Breast epithelium (tissue), 4 donors: ENCODE measurements at regions not wholly inside any gene's neighbourhood (a gene's known extent, or its start where the extent isn't known, plus 50 kb on each side); places are given as distances from the start of the nearest gene placed in this dataset.

ENCODE experiments used
- DNase-seq, 2 donors: peaks; one replicate each; pipeline ENCODE4 v3.0.0-alpha.2; 2019; ENCODE audit warnings: low spot score in 2 of 2
- H3K27ac ChIP-seq, 2 donors: fragments of 200-600 bp; sonication (generic) in 1 of 2; one replicate each; pipeline ENCODE4 v1.5.1; 2016 to 2019; ENCODE audit warnings: mild to moderate bottlenecking in 1 of 2
- H3K27me3 ChIP-seq, 2 donors: fragments of 200-600 bp; sonication (generic) in 1 of 2; one replicate each; pipeline versions ENCODE4 v1.5.1 to v1.6.0; 2017 to 2019; ENCODE audit warnings: control low read depth in 1 of 2, mild to moderate bottlenecking in 1 of 2
- H3K36me3 ChIP-seq: fragments of 200-600 bp; one replicate; pipeline ENCODE4 v1.5.1; 2019
- H3K4me1 ChIP-seq, 2 donors: fragments of 200-600 bp; sonication (generic); one replicate each; pipeline ENCODE4 v1.5.1; 2016 to 2019; ENCODE audit warnings: control low read depth in 1 of 2
- H3K4me3 ChIP-seq, 3 donors: fragments of 200-600 bp; sonication (generic); 1 replicate in 2 of 3; 2 replicates in 1 of 3; pipeline ENCODE4 v1.5.1; 2016 to 2019; ENCODE audit warnings: mild to moderate bottlenecking in 3 of 3, moderate library complexity in 2 of 3
- H3K9me3 ChIP-seq, 2 donors: fragments of 200-600 bp; sonication (generic) in 1 of 2; one replicate each; pipeline ENCODE4 v1.5.1; 2016 to 2019; ENCODE audit warnings: control low read depth in 1 of 2
- POLR2A ChIP-seq: fragments of 450-650 bp; IDR thresholded peaks from one replicate; pipeline ENCODE4 v1.6.1; 2016; ENCODE audit warnings: antibody characterized with exemption, mild to moderate bottlenecking, moderate library complexity
- POLR2AphosphoS5 ChIP-seq, 3 donors: sonication (generic); formaldehyde crosslinking; IDR thresholded peaks; one replicate each; pipeline ENCODE4 v1.6.1; 2017; ENCODE audit warnings: antibody characterized with exemption in 3 of 3
- intact Hi-C: fragments of 100-400 bp; cut with DNase I; formaldehyde crosslinking; loops from one replicate; pipeline ENCODE4 v1.15.1; 2023; ENCODE audit warnings: low total_unique reads
- TF ChIP-seq, protein P1 (sequence below), 3 donors: fragments of 450-650 bp; IDR thresholded peaks; one replicate each; pipeline ENCODE4 v1.5.1; 2016 to 2017; ENCODE audit warnings: antibody characterized with exemption in 3 of 3, mild to moderate bottlenecking in 3 of 3, moderate library complexity in 3 of 3

DNA sequence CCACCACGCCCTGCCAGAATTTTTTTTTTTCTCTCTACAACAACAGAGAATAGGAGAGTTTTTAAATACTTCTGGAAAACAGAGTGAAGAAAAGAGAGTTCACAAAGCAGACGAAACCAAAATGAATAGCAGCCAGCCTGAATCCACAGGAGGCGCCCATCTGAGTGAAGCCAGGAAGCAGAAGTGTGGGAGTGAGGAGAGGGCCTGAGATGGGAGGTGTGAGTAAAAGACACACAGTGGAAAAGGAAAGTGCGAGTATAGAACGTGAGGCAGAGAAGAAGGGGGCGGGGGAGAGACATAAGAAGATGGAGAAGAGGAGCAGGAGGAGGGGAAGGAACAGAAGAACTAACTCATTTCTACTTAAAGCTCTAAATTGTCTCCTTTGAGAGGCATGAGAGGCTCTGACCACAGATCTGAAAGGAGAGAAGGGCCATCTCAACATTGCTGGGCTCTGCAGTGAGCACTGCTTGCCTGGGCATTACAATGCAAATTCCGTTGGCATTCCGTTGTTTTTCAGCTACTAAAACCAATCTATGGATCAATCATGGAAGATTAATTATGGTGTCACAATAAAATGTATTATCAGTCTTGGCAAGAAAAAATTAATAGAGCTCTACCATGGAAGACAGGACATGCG is 140.1 kb upstream of the CPSF6 start:
- no peaks in the 10 kb centered on the region for H3K9me3 ChIP-seq
- no peak for DNase-seq
- TF ChIP-seq POLR2A (no peak), POLR2AphosphoS5 (IDR thresholded peaks at IDR 0.05) (no peak)
- TF ChIP-seq, protein P1, sequence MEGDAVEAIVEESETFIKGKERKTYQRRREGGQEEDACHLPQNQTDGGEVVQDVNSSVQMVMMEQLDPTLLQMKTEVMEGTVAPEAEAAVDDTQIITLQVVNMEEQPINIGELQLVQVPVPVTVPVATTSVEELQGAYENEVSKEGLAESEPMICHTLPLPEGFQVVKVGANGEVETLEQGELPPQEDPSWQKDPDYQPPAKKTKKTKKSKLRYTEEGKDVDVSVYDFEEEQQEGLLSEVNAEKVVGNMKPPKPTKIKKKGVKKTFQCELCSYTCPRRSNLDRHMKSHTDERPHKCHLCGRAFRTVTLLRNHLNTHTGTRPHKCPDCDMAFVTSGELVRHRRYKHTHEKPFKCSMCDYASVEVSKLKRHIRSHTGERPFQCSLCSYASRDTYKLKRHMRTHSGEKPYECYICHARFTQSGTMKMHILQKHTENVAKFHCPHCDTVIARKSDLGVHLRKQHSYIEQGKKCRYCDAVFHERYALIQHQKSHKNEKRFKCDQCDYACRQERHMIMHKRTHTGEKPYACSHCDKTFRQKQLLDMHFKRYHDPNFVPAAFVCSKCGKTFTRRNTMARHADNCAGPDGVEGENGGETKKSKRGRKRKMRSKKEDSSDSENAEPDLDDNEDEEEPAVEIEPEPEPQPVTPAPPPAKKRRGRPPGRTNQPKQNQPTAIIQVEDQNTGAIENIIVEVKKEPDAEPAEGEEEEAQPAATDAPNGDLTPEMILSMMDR (IDR thresholded peaks at IDR 0.05): no peak
- no peaks in the 10 kb centered on the region for H3K4me1 ChIP-seq
- H3K27ac ChIP-seq: no peak overlapping the region
- intact Hi-C loops: no loop called here
- H3K36me3 ChIP-seq: no peaks in the 10 kb centered on the region
- no peak overlapping the region for H3K4me3 ChIP-seq
- H3K27me3 ChIP-seq: no peaks in the 10 kb centered on the region

DNA sequence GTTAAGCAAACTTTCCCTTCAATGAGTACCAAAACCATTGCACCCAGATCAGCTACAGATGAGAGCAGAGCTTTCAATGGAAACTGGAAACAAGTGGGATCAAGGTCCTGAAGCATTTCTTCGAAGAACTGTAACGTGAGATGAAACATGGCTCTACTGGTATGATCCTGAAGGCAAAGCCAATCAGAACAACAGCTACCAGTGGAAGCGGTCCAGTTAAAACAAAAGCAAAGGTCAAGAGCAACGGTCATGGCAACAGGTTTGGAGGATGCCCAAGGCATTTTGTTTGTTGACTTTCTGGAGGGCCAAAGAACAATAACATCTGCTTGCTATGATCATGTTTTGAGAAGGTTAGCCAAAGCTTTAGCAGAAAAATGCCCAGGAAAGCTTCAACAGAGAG is 137.9 kb upstream of the CPSF6 start:
- no peaks in the 10 kb centered on the region for H3K4me1 ChIP-seq
- H3K9me3 ChIP-seq: no peaks in the 10 kb centered on the region
- H3K36me3 ChIP-seq: no peaks in the 10 kb centered on the region
- TF ChIP-seq, protein P1 (IDR thresholded peaks at IDR 0.05): no peak
- TF ChIP-seq POLR2A (no peak), POLR2AphosphoS5 (IDR thresholded peaks at IDR 0.05) (no peak)
- intact Hi-C loops: no loop called here
- DNase-seq: no peak
- H3K27ac ChIP-seq: peak overlapping the region in 1 of 2 donors; percentile 15
- no peaks in the 10 kb centered on the region for H3K27me3 ChIP-seq
- H3K4me3 ChIP-seq: no peak overlapping the region

DNA sequence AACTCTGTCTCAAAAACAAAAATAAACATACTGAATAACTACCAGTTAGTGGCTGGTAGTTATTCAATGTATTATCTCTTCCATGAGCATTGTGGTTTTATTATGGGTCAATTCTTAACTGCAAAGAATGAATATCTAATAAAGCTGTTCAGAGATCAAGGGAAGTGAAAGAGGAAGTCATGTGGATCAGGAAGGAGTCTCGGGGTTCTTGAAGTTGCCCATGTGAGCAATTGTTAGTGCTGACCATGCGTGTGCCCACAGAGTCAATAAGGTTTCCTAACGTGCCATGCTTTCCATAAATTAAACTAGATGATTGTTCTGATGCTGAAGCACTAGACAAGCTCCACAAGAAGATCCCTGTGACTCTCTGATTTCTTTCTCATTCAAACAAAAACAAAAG is 136.5 kb upstream of the CPSF6 start:
- no peaks in the 10 kb centered on the region for H3K9me3 ChIP-seq
- H3K36me3 ChIP-seq: no peaks in the 10 kb centered on the region
- no peak for TF ChIP-seq POLR2A
- H3K27ac ChIP-seq: no peak overlapping the region
- H3K4me1 ChIP-seq: peaks cover 0 to 4% of the 10 kb centered on the region in 2 donors
- H3K27me3 ChIP-seq: no peaks in the 10 kb centered on the region
- H3K4me3 ChIP-seq: no peak overlapping the region
- intact Hi-C loops: no loop called here
- no peak for DNase-seq

DNA sequence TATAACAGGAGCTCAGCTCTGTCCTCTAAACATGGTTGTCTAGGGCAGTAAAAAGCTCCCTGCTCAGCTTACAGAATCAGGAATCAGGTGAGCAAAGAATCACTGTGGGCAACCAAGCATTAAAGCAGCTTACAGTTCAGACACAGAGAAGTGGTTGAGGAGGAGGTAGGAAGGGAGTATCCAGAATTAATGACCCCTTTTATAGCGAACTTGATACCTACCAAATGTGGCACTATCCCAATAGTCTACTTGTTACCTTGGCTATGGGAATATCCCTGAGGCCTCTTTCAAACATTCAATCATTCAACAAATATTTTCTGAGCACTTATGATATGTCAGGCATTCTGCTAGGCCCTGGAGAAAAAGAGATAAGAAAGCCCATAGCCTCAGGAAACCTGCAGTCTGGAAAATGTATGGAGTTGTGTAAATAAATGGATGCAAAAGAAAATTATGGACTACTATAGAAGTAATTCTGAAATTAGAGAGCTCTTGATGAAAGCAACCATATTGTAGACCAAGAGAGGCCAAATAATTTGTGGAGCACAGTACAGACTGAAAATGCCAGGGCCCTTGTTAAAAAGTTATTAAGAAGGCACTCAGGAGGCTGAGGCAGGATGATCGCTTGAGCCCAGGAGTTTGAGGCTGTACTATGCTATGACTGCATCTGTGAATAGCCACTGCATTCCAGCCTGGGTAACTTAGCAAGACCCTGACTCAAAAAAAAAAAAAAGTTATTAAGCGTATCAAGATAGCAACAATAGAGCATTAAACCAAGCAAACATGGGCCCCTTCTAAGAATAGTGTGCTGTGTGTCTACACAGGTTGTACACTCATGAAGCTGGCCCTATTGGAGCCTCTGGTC is 134.0 kb upstream of the CPSF6 start:
- DNase-seq: no peak
- H3K27me3 ChIP-seq: no peaks in the 10 kb centered on the region
- no peak overlapping the region for H3K27ac ChIP-seq
- H3K36me3 ChIP-seq: no peaks in the 10 kb centered on the region
- no peak for TF ChIP-seq POLR2A
- no peak for TF ChIP-seq POLR2AphosphoS5 (IDR thresholded peaks at IDR 0.05)
- peaks cover 0 to 4% of the 10 kb centered on the region in 2 donors for H3K4me1 ChIP-seq
- H3K4me3 ChIP-seq: no peak overlapping the region
- no peaks in the 10 kb centered on the region for H3K9me3 ChIP-seq
- intact Hi-C loops: no loop called here

DNA sequence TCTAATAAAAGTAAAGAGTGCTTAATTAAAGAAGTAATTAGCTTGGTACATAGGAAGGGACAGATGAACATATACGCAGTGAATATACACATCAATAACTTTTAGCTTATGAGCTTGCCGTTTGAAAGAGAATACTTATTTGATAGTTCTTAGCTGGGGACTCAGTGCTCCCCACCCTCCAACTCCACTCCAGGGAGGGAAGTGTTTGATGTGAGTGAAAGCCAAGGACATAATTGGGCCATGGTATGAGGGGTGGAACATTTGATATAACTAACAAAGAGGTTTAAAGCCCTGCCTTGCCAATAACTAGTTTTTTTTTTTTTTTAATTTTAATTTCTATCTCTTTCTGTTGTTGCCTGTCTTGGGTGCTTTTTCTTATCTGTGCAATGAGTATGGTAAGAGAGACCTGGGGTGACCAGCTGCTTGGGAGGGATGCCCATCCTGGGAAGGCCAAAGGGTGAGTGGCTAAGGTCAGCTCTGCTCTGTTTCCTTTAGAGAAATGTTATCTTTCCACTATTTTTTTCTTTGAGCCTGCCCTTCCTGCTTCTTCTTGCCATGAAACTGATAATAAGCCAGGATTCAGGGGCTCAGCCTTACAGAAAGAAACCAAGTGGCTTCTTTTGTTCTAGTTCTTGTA is 132.8 kb upstream of the CPSF6 start:
- H3K27ac ChIP-seq: no peak overlapping the region
- intact Hi-C loops: no loop called here
- no peak overlapping the region for H3K4me3 ChIP-seq
- TF ChIP-seq, protein P1 (IDR thresholded peaks at IDR 0.05): no peak
- TF ChIP-seq POLR2AphosphoS5 (IDR thresholded peaks at IDR 0.05) (no peak), POLR2A (no peak)
- peaks cover 0 to 4% of the 10 kb centered on the region in 2 donors for H3K4me1 ChIP-seq
- no peaks in the 10 kb centered on the region for H3K36me3 ChIP-seq
- no peak for DNase-seq
- no peaks in the 10 kb centered on the region for H3K9me3 ChIP-seq
- H3K27me3 ChIP-seq: no peaks in the 10 kb centered on the region

DNA sequence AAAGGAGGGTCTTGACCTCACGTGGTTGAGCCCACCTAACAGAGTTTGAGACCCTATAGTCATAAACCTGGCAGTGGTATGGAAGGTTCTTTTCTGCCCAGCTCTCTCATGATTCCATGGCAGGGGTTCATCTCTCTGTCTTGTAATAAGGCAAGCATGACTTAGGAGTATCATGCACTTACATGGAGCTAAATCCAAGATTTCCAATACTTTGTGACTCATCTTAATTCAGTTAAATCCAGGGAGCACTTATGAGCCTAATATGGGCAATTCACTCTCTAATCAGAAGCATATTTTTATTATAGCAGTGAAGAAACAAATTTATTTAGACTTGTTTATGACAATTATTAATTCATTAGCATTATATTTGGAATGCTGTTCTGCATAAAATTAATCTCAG is 131.8 kb upstream of the CPSF6 start:
- no peaks in the 10 kb centered on the region for H3K36me3 ChIP-seq
- no peaks in the 10 kb centered on the region for H3K9me3 ChIP-seq
- TF ChIP-seq, protein P1 (IDR thresholded peaks at IDR 0.05): no peak
- TF ChIP-seq POLR2AphosphoS5 (IDR thresholded peaks at IDR 0.05) (no peak), POLR2A (no peak)
- H3K27me3 ChIP-seq: no peaks in the 10 kb centered on the region
- DNase-seq: no peak
- H3K27ac ChIP-seq: peak overlapping the region in 1 of 2 donors; percentile 54
- intact Hi-C loops: no loop called here
- H3K4me1 ChIP-seq: peaks cover 0 to 4% of the 10 kb centered on the region in 2 donors
- H3K4me3 ChIP-seq: no peak overlapping the region
